NT2/D1 (cell line): ENCODE measurements at regions not wholly inside any gene's neighbourhood (a gene's known extent, or its start where the extent isn't known, plus 50 kb on each side); places are given as distances from the start of the nearest gene placed in this dataset.

Experiments
- YY1 ChIP-seq: IDR thresholded peaks from 2 replicates; pipeline ENCODE4 v1.6.1; 2011; ENCODE audit not compliant: insufficient read length, insufficient read depth
- ZNF274 ChIP-seq: IDR thresholded peaks from 2 replicates; pipeline ENCODE4 v1.6.1; 2011; ENCODE audit warnings: mild to moderate bottlenecking, low read depth, low read length

GRCh38 chr5:110043025-110043424 lies 353.3 kb downstream of the MAN2A1 start:
- TF ChIP-seq ZNF274 (no peak), YY1 (no peak)
